NCI-H2107 (cell line): ENCODE measurements at regions not wholly inside any gene's neighbourhood (a gene's known extent, or its start where the extent isn't known, plus 50 kb on each side); places are given as distances from the start of the nearest gene placed in this dataset.
"Not testable (repeated sequence)": the region's sequence is repeated elsewhere in the genome, so short reads cannot be mapped to it uniquely, and the experiment has no call there.

ENCODE experiments used
- DNase-seq: peaks from one replicate; lab custom pipeline; 2025; lab: John Stamatoyannopoulos, UW

GRCh38 chr5:17978954-17979353, 344.7 kb downstream of the TAF11L14 start:
- no peak for DNase-seq

GRCh38 chr5:17982626-17983025, 348.4 kb downstream of the TAF11L14 start:
- not testable (repeated sequence) for DNase-seq

GRCh38 chr5:17989036-17989435, 354.8 kb downstream of the TAF11L14 start:
- no peak for DNase-seq

- DNase-seq, result no peak
Measured at GRCh38 chr5:17989567-17990563, 355.6 kb downstream of the TAF11L14 start.

- no peak for DNase-seq
Measured at GRCh38 chr5:17991775-17992174, 357.5 kb downstream of the TAF11L14 start.

GRCh38 chr5:17992291-17992690, 358.0 kb downstream of the TAF11L14 start:
- DNase-seq, result no peak

GRCh38 chr5:17995997-17996396, 361.7 kb downstream of the TAF11L14 start:
- DNase-seq, result no peak

GRCh38 chr5:17999858-18000257, 365.6 kb downstream of the TAF11L14 start:
- DNase-seq, result no peak

GRCh38 chr5:18000744-18001143, 366.5 kb downstream of the TAF11L14 start:
- no peak for DNase-seq

GRCh38 chr5:18003312-18003711, 369.1 kb downstream of the TAF11L14 start:
- no peak for DNase-seq

- DNase-seq, result no peak
Measured at GRCh38 chr5:18003784-18004183, 369.5 kb downstream of the TAF11L14 start.

GRCh38 chr5:18006235-18006634, 372.0 kb downstream of the TAF11L14 start:
- not testable (repeated sequence) for DNase-seq

- DNase-seq, result no peak
Measured at GRCh38 chr5:18008940-18009339, 374.7 kb downstream of the TAF11L14 start.

- DNase-seq, result no peak
Measured at GRCh38 chr5:18010053-18010452, 375.8 kb downstream of the TAF11L14 start.

GRCh38 chr5:18018472-18018871, 384.2 kb downstream of the TAF11L14 start:
- DNase-seq, result no peak

- no peak for DNase-seq
Measured at GRCh38 chr5:18023275-18023674, 389.0 kb downstream of the TAF11L14 start.

- no peak for DNase-seq
Measured at GRCh38 chr5:18023986-18024385, 389.7 kb downstream of the TAF11L14 start.

- DNase-seq, result no peak
Measured at GRCh38 chr5:18024542-18024941, 390.3 kb downstream of the TAF11L14 start.

- DNase-seq, result no peak
Measured at GRCh38 chr5:18027241-18027867, 393.1 kb downstream of the TAF11L14 start.

GRCh38 chr5:18028036-18028435, 393.8 kb downstream of the TAF11L14 start:
- no peak for DNase-seq

- DNase-seq, result no peak
Measured at GRCh38 chr5:18032744-18033143, 398.5 kb downstream of the TAF11L14 start.

GRCh38 chr5:18036531-18036930, 402.3 kb downstream of the TAF11L14 start:
- no peak for DNase-seq

GRCh38 chr5:18037718-18038117, 403.5 kb downstream of the TAF11L14 start:
- DNase-seq, result no peak
